C4-2B (cell line): ENCODE measurements at regions not wholly inside any gene's neighbourhood (a gene's known extent, or its start where the extent isn't known, plus 50 kb on each side); places are given as distances from the start of the nearest gene placed in this dataset.
"Not testable (repeated sequence)": the region's sequence is repeated elsewhere in the genome, so short reads cannot be mapped to it uniquely, and the experiment has no call there.

ENCODE experiments used
- H3K27ac ChIP-seq: fragments of 450-650 bp; 2 replicates; pipeline ENCODE4 v1.5.1; 2017
- CTCF ChIP-seq: fragments of 450-650 bp; conservative IDR thresholded peaks from 2 replicates; pipeline ENCODE4 v1.5.1; 2017; ENCODE audit warnings: mild to moderate bottlenecking
- ZFX ChIP-seq: fragments of 450-650 bp; IDR thresholded peaks from 2 replicates; pipeline ENCODE4 v1.6.1; 2017

GRCh38 chr10:78211561-78212051 is 177.9 kb downstream of the RPS24 start:
- TF ChIP-seq CTCF (peak; percentile 83), ZFX (no peak)
- peak overlapping the region; percentile 68 for H3K27ac ChIP-seq

GRCh38 chr10:78212060-78212785 is 178.6 kb downstream of the RPS24 start:
- no peak for TF ChIP-seq CTCF
- TF ChIP-seq ZFX: no peak
- peak overlapping the region; percentile 68 for H3K27ac ChIP-seq

GRCh38 chr10:78212786-78213175 is 179.1 kb downstream of the RPS24 start:
- peak overlapping the region; percentile 68 for H3K27ac ChIP-seq
- TF ChIP-seq CTCF: no peak

GRCh38 chr10:78214955-78215354 is 181.3 kb downstream of the RPS24 start:
- no peak overlapping the region for H3K27ac ChIP-seq

GRCh38 chr10:78215645-78216044 is 182.0 kb downstream of the RPS24 start:
- no peak overlapping the region for H3K27ac ChIP-seq
- TF ChIP-seq ZFX (no peak), CTCF (no peak)

More at GRCh38 chr10:78214955-78215354, 181.3 kb downstream of the RPS24 start:
- TF ChIP-seq ZFX (no peak), CTCF (no peak)

- no peak overlapping the region for H3K27ac ChIP-seq
- no peak for TF ChIP-seq ZFX
- TF ChIP-seq CTCF: no peak
Measured at GRCh38 chr10:78217336-78217735, 183.7 kb downstream of the RPS24 start.

- no peak overlapping the region for H3K27ac ChIP-seq
Measured at GRCh38 chr10:78218798-78219490, 185.3 kb downstream of the RPS24 start.

GRCh38 chr10:78219568-78219967 is 185.9 kb downstream of the RPS24 start:
- not testable (repeated sequence) for H3K27ac ChIP-seq

More at GRCh38 chr10:78218798-78219490, 185.3 kb downstream of the RPS24 start:
- no peak for TF ChIP-seq CTCF
- no peak for TF ChIP-seq ZFX
